ENCODE measurements at regions not wholly inside any gene's neighbourhood (a gene's known extent, or its start where the extent isn't known, plus 50 kb on each side); places are given as distances from the start of the nearest gene placed in this dataset.

DNA sequence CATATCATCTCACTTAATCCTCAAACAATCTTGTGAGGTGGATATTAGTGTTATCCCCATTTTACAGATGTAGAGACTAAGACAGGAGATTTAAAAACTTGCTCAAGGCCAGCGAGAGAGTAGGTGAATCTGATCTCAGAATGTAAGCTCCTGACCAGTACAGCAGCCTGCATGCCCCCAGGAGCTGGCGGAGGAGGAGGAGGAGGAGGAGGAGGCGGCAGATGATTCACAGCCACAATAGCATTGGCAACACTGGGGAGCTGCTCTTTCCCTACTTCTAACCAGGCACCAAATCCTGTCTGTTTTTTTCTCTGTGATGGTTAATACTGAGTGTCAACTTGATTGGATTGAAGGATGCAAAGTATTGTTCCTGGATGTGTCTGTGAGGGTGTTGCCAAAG, 243.2 kb downstream of the ATG4C start:
- TF ChIP-seq, protein P1, sequence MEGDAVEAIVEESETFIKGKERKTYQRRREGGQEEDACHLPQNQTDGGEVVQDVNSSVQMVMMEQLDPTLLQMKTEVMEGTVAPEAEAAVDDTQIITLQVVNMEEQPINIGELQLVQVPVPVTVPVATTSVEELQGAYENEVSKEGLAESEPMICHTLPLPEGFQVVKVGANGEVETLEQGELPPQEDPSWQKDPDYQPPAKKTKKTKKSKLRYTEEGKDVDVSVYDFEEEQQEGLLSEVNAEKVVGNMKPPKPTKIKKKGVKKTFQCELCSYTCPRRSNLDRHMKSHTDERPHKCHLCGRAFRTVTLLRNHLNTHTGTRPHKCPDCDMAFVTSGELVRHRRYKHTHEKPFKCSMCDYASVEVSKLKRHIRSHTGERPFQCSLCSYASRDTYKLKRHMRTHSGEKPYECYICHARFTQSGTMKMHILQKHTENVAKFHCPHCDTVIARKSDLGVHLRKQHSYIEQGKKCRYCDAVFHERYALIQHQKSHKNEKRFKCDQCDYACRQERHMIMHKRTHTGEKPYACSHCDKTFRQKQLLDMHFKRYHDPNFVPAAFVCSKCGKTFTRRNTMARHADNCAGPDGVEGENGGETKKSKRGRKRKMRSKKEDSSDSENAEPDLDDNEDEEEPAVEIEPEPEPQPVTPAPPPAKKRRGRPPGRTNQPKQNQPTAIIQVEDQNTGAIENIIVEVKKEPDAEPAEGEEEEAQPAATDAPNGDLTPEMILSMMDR (IDR thresholded peaks at IDR 0.05): no peak
- TF ChIP-seq POLR2A (IDR thresholded peaks at IDR 0.05) (no peak), POLR2AphosphoS5 (IDR thresholded peaks at IDR 0.05) (no peak)

Data from prostate gland (tissue), 2 donors.